Esophagus (tissue), 2 donors: ENCODE measurements at regions not wholly inside any gene's neighbourhood (a gene's known extent, or its start where the extent isn't known, plus 50 kb on each side); places are given as distances from the start of the nearest gene placed in this dataset.

Source experiments
- H3K27ac ChIP-seq, 2 donors: one replicate each; pipeline ENCODE4 v1.5.1; 2013; ENCODE audit warnings: low read depth in 2 of 2, mild to moderate bottlenecking in 2 of 2, inconsistent platforms in 1 of 2, low read length in 1 of 2, moderate library complexity in 1 of 2
- H3K27me3 ChIP-seq, 2 donors: one replicate each; pipeline ENCODE4 v1.6.1; 2013; ENCODE audit warnings: low read length in 2 of 2, control low read depth in 1 of 2, mild to moderate bottlenecking in 1 of 2; ENCODE audit not compliant: insufficient read depth in 2 of 2, control insufficient read depth in 1 of 2
- H3K36me3 ChIP-seq, 2 donors: one replicate each; pipeline ENCODE4 v1.6.1; 2013; ENCODE audit warnings: low read length in 1 of 2; ENCODE audit not compliant: control insufficient read depth in 2 of 2, insufficient read depth in 2 of 2
- H3K4me1 ChIP-seq, 2 donors: one replicate each; pipeline ENCODE4 v1.6.1; 2013; ENCODE audit warnings: low read length in 1 of 2; ENCODE audit not compliant: control insufficient read depth in 2 of 2, insufficient read depth in 2 of 2
- H3K4me3 ChIP-seq, 2 donors: one replicate each; pipeline ENCODE4 v1.5.1; 2013; ENCODE audit warnings: low read length in 2 of 2, mild to moderate bottlenecking in 2 of 2, low read depth in 1 of 2, moderate library complexity in 1 of 2
- H3K9me3 ChIP-seq, 2 donors: one replicate each; pipeline ENCODE4 v1.6.1; 2013; ENCODE audit warnings: mild to moderate bottlenecking in 2 of 2, low read depth in 1 of 2, low read length in 1 of 2, moderate library complexity in 1 of 2; ENCODE audit not compliant: control insufficient read depth in 2 of 2, insufficient read depth in 1 of 2
- WGBS, 2 donors: extraction: QIAGEN DNeasy Blood & Tissue Kit; methylation state at CpG; one replicate each; pipeline ENCODE4 v1.1.7; 2013; 5-methylcytosine and 5-hydroxymethylcytosine counted together
- donor health status: healthy with polysubstance abuse.
- donor health status: Bipolar disorder and iron deficiency.

DNA sequence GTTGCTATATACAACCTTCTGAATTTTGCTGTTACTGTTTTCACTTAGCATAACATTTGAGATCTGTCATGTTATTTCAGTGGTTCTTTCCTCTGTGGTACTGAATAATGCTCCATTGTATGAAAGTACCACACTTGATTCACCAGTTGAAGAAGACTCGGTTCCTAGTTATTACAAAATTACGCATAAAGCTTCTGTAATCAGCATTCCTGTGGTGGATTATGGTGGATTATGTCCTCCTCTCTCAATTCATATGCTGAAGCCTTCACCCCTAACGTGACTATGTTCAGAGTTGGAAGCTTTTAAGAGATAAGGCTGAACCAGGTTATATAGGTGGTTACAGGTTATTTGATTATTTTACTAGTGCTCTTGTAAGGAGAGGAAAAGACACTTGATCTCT, 2143.5 kb upstream of the AGA start:
- 74 to 78% methylated on average over 3 of the region's 3 CpGs for WGBS, 2 donors
- Histone ChIP-seq H3K4me1 (no peaks in the 10 kb centered on the region), H3K9me3 (no peaks in the 10 kb centered on the region), H3K36me3 (no peaks in the 10 kb centered on the region), H3K4me3 (no peak overlapping the region), H3K27me3 (no peaks in the 10 kb centered on the region), H3K27ac (no peak overlapping the region)

DNA sequence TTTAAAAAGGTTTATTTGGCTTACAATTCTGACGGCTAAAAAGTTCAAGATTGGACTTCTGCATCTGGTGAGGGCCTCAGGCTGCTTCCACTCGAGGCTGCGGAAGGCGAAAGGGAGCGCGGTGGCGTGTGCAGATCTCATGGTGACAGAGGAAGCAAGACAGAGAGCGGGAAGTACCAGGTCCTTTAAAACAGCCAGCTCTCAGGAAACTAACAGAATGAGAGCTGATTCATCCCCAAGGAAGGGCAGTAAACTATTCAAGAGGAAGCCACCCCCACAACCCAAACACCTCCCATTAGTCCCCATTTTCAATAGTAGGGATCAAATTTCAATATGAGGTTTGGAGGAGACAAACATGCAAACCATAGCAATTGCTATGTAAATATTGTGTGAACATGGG, 2144.2 kb upstream of the AGA start:
- Histone ChIP-seq H3K27ac (no peak overlapping the region), H3K36me3 (no peaks in the 10 kb centered on the region), H3K4me1 (no peaks in the 10 kb centered on the region), H3K4me3 (no peak overlapping the region), H3K27me3 (no peaks in the 10 kb centered on the region), H3K9me3 (no peaks in the 10 kb centered on the region)
- 85 to 88% methylated on average over 8 of the region's 8 CpGs for WGBS, 2 donors

DNA sequence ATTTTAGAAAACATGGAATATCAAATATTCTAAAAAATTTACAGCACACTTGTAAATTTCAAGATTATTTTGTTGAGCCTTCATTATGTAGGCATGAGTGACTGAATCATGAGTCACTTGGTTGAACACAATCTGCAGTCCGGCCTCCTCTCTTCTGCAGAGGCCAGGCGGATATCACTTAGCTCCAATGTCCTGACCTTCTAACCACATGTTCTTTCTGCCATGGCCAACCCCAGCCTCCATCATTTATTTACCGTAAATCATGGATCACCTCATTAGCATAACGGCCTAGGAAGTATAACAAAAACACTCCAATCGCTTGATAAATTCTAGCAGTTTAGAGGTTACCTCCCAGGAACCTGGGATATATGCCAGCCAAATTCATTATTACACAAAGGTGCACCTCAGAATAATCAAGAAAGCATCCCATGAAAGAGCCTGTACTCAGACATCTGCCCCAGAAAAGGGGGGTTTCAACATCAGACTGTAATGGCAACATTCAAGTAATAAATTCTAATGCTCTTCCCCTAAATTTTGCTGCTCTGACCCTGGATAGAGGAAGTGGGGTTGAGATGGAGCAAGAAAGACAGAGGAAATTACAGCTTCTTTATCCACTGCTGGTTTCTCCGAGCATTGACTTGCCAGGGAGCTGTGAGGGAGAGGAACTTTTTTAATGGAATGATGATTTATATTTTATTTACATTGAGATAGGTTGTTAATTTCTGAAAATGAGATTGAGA, 2153.6 kb upstream of the AGA start:
- H3K4me1 ChIP-seq, result no peaks in the 10 kb centered on the region
- WGBS, 2 donors, result 75 to 85% methylated on average over 6 of the region's 6 CpGs
- H3K27me3 ChIP-seq, result no peaks in the 10 kb centered on the region
- H3K9me3 ChIP-seq, result no peaks in the 10 kb centered on the region
- H3K4me3 ChIP-seq, result no peak overlapping the region
- no peak overlapping the region for H3K27ac ChIP-seq
- H3K36me3 ChIP-seq, result no peaks in the 10 kb centered on the region

DNA sequence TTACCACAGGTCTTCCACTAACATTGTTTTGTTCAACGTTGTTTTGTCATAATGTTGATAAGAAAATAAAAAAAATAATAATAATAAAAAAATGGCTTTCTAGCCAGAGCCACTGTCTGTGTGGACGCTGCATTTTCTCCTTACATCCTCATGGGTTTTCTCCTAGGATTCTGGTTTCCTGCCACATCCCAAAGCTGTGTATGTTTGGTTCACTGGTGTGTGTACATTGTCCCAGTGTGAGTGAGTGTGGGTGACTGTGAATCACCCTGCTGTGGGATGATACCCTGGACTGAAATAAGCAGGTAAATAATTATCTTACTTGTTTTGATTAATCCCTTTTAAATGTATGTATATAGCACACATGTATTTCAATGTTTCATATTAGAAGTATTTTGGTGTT, 2154.4 kb upstream of the AGA start:
- H3K27me3 ChIP-seq, result no peaks in the 10 kb centered on the region

DNA sequence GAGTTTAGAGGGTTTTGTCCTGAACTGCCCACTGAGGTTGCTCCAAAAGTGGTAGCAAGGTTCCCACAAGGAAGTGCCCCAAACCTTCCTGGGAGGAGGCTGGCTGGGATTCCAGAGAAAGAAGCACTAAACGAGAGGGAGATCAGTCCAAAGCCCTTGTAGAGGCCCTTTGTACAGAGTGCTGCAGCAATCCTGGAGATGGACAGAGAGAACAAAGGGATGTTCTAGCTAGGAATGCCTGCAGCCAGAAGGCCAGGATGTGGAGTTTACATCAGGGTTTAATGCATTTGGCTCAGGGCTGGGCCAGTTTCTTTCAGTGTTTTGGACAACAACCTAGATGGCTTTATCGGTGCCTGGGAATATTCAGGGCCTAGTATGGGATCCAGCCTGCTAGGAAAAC, 2155.1 kb upstream of the AGA start:
- Histone ChIP-seq H3K27ac (no peak overlapping the region), H3K27me3 (no peaks in the 10 kb centered on the region), H3K4me3 (no peak overlapping the region), H3K36me3 (no peaks in the 10 kb centered on the region), H3K4me1 (no peaks in the 10 kb centered on the region), H3K9me3 (no peaks in the 10 kb centered on the region)
- WGBS, 2 donors, result 38 to 43% methylated on average over 2 of the region's 2 CpGs

More for the DNA sequence above, 2154.4 kb upstream of the AGA start:
- no peaks in the 10 kb centered on the region for H3K4me1 ChIP-seq
- no peak overlapping the region for H3K4me3 ChIP-seq
- H3K36me3 ChIP-seq, result no peaks in the 10 kb centered on the region
- H3K9me3 ChIP-seq, result no peaks in the 10 kb centered on the region
- 58 to 76% methylated on average over 2 of the region's 2 CpGs for WGBS, 2 donors
- H3K27ac ChIP-seq, result no peak overlapping the region

DNA sequence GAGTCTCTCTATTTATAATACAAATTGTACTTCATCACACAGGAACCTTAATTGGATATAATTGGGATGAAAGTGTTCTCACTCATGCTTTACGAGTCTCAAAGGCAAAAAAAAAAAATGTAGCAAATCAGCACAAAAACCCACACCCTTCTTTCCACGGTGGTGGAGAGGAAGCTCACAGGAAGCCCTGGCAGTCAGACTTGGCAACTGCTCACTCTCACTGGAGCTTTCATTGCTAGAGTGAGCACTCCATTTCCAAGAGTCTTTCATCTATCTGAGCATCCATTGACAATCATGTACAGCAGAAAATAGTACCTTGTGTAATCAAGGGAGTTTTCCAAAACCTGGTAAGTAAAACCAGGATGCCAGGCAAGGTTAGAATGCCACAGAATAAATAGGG, 2159.4 kb upstream of the AGA start:
- 35 to 46% methylated on average over 2 of the region's 2 CpGs for WGBS, 2 donors
- Histone ChIP-seq H3K27me3 (no peaks in the 10 kb centered on the region), H3K4me3 (no peak overlapping the region), H3K9me3 (no peaks in the 10 kb centered on the region), H3K36me3 (no peaks in the 10 kb centered on the region), H3K4me1 (no peaks in the 10 kb centered on the region), H3K27ac (no peak overlapping the region)

DNA sequence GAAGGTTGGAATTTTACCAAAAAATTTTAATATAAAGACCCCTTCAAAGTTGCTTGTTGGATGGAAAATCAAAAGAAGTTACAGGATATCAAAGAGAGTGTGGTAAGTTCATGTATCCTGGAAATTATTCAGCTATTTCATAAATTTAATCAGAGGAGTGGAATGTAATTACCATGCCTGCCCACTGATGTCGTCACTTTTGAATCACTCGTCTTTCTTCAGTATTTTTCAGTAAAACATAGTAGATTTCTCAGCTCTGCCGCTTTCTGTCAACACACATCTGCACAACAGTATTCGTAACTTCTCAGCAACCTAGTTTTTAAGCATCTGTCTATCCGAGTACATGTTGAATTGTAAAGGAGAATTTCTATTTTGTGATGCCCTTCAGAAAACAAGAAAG, 2163.0 kb upstream of the AGA start:
- H3K27me3 ChIP-seq, result no peaks in the 10 kb centered on the region
- H3K36me3 ChIP-seq, result no peaks in the 10 kb centered on the region
- H3K27ac ChIP-seq, result no peak overlapping the region
- H3K9me3 ChIP-seq, result no peaks in the 10 kb centered on the region
- H3K4me3 ChIP-seq, result no peak overlapping the region
- no peaks in the 10 kb centered on the region for H3K4me1 ChIP-seq
- WGBS, 2 donors, result 77 to 78% methylated on average over 5 of the region's 5 CpGs

DNA sequence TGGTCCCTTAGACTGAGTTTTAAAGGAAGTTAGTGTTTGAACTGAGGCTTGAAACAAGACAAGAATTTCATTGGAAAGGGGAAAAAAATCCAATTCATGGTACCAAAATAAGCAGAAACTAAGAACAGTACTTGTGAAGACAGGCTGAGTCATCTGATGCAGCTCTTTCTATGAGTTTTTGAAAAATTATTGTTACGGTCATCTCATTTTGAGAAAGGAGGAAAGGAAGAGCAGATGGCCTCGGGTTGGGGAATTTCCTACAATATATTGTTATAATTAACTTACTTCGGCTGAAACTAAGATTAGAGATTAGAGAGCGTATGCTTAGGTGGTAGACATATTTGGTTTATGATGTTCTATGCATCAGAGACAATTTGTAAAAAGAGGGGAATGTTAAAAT, 2164.8 kb upstream of the AGA start:
- H3K27me3 ChIP-seq, result no peaks in the 10 kb centered on the region
- no peak overlapping the region for H3K27ac ChIP-seq
- no peaks in the 10 kb centered on the region for H3K36me3 ChIP-seq
- no peaks in the 10 kb centered on the region for H3K9me3 ChIP-seq
- 79 to 85% methylated on average over 4 of the region's 4 CpGs for WGBS, 2 donors
- H3K4me3 ChIP-seq, result no peak overlapping the region
- H3K4me1 ChIP-seq, result no peaks in the 10 kb centered on the region

DNA sequence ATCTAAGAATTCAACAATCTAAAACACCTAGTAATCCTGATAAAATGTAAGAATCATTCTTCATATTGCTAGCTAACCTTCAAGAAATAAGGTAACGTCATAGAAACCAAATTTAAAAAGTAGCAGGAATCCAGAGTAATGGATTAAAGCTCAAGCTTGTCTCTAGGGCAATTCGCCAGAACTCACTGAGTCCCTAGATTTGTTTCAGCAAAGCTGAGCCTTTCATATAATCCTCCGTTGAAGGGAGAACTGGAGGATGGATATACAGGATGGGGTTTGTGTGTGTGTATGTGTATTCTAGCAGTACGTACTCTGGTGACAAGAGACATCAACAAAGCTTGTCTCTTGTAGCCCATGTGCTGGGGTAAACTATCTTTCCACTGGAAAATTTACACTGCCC, 2173.5 kb upstream of the AGA start:
- no peaks in the 10 kb centered on the region for H3K4me1 ChIP-seq
- WGBS, 2 donors, result 52 to 61% methylated on average over 4 of the region's 4 CpGs
- H3K27me3 ChIP-seq, result no peaks in the 10 kb centered on the region
- H3K4me3 ChIP-seq, result no peak overlapping the region
- H3K9me3 ChIP-seq, result no peaks in the 10 kb centered on the region
- no peaks in the 10 kb centered on the region for H3K36me3 ChIP-seq
- H3K27ac ChIP-seq, result no peak overlapping the region

DNA sequence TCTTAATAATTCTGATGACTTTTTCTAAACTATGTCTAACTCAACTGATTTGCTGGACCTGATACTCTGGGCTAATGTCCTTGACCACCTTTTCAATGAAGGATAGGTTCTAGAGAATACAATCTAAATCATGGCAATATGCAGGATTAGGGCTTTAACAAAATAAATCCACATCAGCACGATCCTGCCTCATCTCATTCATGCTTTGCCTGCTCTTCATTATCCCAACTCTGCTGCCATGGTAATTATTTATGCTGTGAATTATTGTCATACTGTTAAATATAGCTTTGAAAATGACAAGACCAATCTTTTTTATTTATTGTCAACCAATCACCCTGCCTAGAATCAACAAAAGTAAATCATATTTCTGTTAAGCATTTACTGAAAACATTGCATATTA, 2176.7 kb upstream of the AGA start:
- Histone ChIP-seq H3K9me3 (no peaks in the 10 kb centered on the region), H3K27me3 (no peaks in the 10 kb centered on the region), H3K36me3 (no peaks in the 10 kb centered on the region), H3K27ac (no peak overlapping the region), H3K4me3 (no peak overlapping the region), H3K4me1 (no peaks in the 10 kb centered on the region)
- 55 to 57% methylated on average over 1 of the region's 1 CpG for WGBS, 2 donors
